ENCODE measurements at regions not wholly inside any gene's neighbourhood (a gene's known extent, or its start where the extent isn't known, plus 50 kb on each side); places are given as distances from the start of the nearest gene placed in this dataset.
"Not testable (repeated sequence)": the region's sequence is repeated elsewhere in the genome, so short reads cannot be mapped to it uniquely, and the experiment has no call there.

DNA sequence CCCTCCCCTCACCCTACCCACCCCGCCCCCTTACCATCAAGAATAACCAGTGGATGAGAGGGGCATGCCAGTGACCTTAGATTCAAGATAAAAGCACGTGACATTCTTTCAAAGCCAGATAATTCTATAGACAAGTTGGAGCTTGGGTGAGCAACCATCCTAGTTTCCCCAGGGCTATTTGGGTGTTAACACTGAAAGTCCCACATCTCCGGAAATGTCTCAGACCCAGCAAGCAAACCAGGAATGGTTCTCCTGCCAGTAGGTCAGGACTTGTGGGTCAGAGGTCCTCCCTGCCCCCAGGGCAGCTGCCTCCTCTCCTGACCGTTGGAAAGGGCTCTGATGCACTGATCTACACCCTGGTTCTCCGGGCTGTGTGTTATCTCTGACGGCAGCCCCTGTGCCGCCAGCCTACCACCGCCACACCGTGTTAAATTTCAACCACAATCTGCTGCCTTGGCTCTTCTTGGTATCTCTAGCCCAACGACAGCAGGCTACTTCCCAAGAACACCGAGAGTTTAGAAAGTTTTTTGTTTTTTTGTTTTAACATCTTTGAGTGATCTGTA is 287.0 kb downstream of the BCL2L11 start:
- not testable (repeated sequence) for FAIRE-seq

DNA sequence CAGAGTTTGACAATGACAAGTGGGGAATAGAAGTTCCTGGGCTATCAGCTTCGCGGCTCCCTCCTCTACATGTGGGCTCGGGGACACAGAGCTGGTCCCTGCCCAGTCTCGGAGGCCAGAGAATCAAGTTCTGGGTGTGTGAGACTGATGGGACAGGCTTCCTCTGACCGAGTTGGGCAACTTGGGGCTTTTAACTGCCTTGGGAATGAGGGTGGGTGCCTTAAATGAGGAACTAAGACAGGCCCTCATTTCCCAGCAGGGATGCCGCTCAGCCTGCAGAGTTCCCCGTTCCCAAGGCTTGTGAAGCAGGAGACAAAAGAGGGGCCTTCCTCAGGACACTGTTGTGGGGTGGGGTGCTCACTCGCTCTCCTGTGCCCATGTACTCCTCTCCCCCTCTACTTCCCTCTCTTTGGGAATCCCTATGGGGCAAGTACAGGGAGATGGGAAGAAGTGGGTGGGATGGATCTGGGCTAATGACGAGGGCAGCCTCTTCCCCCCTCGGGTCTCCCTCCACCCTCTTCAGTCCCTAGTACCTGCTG is 290.2 kb downstream of the BCL2L11 start:
- FAIRE-seq, result not testable (repeated sequence)

DNA sequence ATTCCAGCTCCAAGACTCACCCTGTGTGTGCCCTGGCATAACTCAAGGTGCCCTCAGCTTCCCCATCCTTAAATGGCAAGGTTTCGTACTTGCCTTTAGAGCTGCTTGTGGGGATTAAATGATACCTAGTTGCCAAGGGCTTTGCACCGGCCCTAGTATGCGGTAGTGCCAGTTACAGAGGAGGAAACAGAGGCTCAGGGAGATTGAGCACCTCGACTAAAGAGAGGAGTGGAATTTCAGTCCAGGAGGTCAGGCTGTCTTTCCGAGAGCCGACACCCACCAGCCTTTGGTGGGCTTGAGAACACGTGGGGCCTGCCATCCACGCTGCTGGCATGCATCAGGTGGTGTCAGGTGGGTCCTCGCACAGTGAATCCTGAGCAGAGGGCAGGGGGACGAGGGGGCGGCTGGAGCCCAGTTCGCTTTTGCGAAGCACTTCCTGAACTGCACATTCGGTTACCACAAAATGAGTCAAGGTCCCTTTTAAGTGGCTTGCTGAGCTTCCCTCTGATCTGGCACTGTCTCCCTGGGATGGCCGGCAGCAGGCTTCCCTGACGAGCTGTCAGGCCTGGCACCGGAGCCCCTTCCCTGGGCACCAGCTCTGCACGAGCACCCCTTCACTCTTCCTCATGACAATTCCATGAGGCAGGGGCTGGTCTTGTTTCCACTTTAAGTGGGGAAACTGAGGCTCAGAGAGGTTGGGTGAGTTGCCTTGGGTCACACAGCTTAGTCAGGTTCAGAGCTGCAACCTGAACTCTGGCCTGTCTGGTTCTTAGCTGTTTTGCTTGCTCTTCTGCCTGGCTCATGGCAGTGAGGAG is 291.4 kb downstream of the BCL2L11 start:
- not testable (repeated sequence) for FAIRE-seq

DNA sequence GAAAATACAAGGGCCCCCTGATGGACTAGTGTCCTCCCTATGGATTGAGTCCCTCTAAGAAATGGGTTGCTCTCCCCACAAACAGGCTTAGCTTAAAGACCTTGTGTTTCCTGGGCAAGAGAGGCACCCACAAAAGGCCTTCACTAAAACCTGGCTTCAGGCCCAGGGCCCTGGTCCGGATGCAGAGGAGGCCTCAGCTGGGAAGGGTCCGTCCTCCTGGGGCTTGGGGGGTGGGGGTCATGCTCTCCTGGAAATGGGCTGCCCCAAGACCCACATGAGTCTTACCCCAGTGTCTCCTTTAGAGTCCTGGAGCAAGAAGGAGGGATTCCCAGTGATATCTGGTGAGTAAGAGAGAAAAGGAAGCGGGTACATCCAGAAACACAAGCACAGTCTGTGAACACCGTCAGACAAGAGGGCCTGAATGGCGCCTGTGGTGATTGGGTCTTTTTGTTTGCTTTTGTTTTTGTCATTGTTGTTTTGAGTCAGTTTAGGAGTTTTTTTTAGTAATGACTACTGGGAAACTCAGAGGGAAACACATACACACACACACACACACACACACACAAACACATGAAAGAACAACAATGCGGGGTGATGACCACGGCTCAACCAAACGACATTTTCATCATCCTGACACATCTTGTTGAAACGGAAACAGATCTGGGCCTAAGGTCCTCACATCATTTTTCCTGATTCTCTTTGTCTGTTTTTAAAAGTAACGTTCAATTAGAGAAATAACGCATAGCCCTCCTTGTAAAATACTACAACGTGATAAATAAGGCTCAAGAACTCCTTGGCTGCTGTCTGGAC is 292.3 kb downstream of the BCL2L11 start:
- not testable (repeated sequence) for FAIRE-seq

DNA sequence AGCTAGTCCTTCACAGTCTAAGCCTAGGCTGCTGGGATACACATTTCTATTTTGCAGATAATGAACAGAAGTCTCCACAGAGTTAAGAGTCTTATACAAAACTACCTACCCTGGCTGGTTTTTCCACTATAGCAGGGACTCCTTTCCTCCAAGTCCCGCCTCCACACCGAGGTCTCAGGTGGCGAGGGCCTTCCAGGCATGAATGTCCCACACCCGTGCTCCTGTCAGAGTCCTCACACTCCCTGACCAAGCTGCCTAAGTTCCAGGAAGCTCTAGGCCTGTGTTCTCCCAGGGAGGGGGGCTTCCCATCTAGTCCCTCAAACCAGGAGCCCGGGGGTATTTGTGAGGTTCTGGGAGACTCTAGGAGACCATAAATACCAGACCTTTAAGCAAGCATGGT is 293.2 kb downstream of the BCL2L11 start:
- FAIRE-seq, result not testable (repeated sequence)

DNA sequence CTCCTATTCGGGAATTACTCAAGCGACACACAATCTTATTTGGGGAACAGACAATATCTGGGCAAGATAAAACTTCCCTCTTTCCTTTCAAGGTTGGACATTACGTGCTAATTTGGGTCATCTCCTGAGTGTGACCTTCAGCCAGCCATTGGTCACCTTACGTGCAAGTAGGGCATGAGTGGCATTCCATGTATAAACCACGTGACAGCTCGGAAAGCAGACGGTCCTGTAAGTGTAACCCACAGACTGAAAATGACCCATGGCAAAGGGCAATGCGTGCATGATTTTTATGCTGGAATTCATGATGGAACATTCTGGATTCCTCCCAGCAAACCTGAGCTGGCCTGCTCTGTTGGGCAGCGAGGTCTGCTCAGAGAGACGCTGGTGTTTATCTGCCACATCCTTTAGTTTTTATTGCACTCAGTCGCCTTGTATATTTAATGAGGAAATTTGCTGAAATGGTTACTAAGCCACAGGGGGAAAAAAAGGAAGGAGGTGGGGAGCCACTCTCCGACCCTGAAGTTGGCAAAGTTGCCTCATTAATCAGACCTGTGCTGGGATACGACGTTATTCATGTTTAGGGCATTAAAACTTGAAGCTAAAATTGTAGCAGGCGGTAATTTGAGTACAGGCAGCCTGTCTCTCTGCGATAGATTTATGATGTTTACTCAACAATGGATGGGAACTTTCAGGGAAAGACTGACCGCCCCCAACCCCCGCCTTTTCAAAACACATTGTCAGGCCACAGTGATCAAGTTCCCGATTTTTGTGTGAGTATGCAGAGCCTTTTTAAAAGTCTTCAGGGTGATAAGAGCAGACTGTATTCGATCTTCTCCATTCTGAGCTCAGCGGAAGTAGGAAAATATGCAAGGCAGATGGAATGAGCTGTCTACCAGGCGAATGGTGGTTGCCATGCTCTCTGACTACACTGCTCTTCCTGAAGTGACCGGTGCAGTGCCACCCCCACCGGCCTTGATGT is 295.3 kb downstream of the BCL2L11 start:
- not testable (repeated sequence) for FAIRE-seq

DNA sequence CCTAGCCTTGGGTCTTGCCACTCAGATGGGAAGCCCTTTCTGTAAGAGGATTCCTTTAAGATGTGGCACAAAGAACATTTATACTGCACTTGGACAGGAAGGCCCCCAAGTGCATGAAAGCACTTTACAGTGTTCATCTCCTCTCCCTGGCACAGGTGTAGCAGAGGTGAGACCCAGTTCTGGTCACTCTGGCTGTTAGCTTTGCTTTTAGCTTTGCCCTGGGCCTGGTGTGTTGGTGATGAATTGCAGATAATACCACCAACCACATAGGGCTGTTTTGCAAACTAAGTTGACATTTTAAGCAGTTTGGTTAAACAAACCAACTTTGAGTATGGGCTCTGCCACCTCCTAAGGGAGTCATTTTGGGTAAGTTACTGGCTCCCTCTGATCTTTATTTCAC is 296.3 kb downstream of the BCL2L11 start:
- not testable (repeated sequence) for FAIRE-seq

DNA sequence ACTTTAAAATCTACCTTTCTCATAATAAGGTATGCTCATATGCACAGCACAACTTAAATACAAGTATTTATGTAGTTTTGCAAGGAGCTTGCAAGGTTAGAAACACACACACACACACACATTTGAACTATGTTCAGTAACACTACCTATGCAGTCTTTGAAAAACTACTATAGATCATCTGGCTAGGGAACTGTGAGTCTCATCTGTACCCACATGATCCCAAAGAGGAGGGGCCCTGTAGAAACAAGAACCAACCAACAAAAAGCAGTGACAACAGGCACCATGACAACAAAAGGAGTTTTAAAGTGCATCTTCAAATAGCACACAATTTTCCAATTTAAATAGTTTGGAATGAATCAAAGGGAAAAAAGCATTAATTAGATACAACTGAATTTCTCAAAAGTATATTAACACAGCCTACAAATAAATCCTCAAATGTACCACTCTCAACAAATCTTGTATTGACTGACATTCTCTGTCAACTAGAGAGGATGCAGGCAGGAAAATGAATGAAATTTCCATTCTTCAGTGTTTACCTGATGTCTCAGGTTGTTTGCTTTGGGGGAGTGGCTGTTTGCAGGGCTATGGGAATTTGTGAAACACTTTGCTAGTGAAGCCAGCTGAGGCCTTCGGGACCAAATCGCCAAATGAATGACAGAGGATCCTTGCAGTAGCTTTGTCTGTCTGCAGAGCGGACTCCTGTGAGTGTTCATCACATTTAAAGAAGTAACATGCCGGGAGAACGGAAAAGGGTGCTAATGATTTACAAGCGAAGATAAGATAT is 297.6 kb downstream of the BCL2L11 start:
- not testable (repeated sequence) for FAIRE-seq

DNA sequence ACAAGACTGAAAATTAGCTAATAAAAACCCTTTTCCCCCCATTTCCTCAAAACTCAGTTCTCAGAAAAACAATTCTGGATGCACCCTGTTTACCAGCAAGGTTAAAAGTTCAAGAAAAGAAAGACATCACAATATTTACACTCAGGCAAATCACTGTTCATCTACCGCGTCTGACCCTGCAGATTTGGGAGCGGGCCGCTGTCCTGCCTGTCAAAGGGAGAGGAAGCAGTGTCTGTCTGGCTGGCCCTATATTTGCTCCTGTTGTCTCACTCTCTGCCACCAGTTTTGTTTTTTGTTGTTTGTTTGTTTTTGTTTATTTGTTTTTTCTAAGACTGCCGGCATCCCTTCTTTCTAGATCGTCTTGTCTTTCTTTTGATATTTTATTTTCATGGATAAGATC is 299.4 kb downstream of the BCL2L11 start:
- FAIRE-seq, result not testable (repeated sequence)

DNA sequence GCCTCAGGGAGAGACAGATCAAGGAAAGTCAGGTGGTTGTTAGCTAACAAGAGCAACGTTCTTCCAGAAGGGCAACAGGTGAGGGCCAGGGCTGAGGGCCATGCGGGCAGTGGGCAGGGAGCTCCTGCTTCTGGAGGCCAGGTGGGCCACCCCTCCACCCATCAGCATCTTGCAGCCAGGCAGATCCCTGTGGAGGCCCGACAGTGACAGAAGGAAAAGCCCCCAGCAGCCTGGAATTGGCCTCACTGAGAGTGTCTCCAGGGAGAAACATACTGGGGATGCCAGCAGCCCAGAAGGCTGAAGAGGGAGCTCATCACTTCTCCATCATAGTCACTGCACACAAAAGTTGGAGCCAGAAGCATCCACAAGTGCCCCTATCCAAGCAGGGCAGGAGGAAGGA is 300.1 kb downstream of the BCL2L11 start:
- FAIRE-seq, result not testable (repeated sequence)

DNA sequence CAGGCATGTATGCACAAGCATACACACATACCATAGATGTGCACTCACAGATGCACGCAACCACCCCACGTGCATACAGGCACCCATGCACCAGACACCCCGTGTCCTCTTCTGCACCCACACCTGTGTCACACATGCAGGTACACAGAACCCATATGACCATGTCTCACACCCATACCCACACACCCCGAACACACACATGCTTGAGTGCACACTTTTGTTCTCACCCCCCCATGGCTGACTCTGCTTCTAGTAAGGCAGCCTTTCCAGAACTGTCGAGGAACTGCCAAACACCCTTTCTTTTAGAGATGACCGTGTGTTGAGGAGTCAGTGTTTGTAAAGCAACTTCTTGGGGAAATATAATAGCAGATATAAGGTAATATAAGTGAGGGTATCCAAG is 301.2 kb downstream of the BCL2L11 start:
- not testable (repeated sequence) for FAIRE-seq

DNA sequence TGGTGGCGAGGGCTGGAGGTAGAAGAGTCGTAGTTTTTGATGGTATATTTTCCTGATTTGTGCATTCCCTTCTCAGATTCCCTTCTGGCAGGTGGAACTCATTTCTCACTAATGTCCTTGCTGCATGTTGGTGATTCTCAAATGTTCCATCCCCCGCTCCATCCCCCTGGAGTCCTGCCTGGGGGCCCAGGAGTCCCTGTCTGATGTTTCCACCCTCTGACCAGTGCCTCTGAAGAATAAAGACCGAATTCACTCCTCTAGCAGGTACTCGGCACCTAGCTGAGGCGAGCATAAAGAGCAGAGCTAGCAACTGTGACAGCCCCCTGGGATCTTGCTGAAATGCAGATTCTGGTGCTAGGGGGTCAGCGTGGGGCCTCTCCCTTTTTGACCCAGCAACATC is 301.8 kb downstream of the BCL2L11 start:
- not testable (repeated sequence) for FAIRE-seq

DNA sequence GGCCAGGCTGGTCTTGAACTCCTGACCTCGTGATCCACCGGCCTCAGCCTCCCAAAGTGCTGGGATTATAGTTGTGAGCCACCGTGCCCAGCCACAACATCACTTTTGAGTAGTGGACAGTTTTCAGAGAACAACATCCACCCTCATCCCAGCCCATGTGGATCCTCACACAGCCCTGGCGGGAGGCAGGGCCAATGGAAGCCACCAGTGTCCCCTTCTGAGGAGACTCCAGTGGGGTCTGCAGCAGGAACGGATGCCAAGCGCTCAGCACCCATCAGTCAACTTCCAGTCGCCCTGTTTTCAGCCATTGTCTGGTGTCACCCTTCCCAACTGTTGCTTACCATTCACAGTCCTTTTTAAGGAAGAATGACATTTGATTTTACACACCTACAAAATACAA is 302.5 kb downstream of the BCL2L11 start:
- not testable (repeated sequence) for FAIRE-seq

DNA sequence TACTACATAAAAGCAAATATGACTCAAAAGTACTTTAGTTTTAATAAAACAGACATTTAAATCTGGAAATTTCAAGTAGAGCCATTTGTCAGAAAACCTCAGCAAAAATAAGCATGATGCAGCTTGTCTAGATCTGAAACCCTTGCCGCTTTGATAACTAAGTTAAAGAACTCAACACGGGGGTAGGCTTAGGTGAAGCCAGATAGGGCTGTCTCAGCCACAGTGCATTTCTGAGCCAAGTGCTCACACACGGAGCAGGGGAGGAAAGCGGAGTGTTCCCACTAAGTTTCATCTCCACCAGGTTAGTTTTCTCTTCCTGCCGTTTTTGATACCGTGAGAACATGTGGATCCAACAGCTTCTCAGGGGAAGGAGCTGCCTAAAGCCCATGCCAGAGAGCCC is 303.5 kb downstream of the BCL2L11 start:
- FAIRE-seq, result not testable (repeated sequence)

DNA sequence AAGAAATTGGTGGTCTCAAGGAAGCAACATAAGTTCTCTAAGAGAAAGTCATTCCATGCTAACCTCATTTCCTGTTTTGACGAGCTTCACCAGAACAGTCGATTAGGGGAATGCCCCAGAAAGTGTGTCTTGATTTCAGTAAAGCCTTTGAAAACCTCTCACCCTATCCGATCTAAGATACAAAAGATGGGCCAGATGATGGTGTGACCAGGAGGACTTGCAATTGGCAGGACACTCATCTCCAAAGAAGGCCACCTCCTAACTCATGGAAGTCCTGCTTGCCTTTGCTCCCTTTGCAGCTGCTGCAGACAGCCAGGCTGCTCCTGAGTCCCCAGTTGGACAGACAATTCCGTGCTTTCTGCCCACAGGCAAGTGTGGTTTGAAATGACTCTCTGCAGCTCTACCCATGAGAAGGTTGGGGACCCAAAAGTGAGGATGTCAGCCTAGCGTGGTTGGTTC is 304.2 kb downstream of the BCL2L11 start:
- not testable (repeated sequence) for FAIRE-seq

DNA sequence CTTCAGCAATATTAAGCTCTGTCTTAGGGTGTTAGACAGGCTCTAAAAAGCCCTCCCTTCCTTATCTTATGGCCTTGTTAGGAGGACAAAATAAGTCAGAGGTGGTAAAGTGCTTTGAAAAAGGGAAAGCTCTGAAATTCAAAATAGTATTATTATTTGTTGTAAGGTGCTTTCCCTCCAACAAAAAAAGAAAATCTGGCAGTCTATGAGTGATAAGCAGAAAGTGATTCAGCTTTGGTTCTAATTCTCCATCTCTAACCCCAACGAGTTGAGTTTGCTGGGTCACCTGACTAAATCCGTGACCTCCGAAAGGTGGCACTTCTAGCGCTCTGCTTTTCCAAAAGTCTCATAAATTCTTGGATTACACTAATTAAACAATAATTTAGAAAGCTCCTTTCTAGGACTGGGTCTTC is 305.1 kb downstream of the BCL2L11 start:
- not testable (repeated sequence) for FAIRE-seq

DNA sequence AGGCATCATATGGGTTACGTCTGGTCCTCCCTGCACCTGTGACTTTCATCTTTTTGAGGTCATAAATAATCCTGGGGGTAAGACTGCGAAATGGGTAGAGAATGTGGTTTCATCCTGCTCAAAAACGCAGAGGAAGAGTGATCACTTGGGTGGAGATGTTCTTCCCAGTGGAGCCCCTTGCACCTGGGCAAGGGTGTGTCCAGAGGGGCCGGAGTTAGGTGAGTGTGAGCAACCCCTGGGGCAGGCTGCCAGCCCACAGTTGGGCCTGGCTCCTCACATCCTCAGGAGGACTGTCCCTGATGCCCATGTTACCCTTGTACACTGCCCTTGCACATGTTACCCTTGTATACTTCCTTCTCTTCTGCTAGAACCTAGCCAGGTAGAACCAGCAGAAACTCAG is 306.6 kb downstream of the BCL2L11 start:
- FAIRE-seq, result not testable (repeated sequence)

DNA sequence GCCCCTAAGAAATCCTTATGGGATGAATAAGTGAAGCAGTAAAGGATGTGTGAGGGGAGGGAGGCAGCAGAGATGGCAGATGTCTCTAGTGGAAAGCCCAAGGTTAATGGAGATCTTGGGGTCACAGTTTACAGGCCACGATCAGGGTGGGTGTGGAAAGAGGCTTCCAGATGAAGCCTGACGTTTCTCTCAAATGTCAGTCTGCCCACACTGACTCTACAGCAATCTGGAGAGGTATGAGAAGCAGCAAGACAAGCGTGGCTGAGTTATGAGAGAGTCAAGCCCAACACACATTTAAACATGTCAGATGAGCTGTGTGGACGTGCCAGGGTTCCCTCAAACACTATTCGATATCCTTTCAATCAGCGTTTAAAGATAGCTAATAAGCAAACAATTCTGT is 308.2 kb downstream of the BCL2L11 start:
- FAIRE-seq, result not testable (repeated sequence)

DNA sequence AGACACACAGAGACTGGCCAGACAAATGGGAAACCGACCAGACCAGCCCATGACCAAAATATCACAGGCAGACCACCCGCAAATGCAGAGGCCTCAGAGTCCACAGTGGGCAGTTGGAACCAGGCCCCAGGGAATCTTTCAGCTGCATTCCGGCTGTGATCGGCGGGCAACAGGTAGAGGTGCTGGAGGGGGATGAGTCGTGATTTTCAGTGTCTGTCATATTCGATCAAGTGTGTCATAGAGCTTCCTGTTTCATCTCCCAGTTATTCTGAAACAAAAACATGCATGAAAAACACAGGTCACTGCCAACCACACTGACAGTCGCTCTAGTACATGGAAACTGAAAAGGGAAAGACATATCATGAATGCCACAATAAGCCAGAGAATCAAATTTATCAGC is 308.6 kb downstream of the BCL2L11 start:
- not testable (repeated sequence) for FAIRE-seq

DNA sequence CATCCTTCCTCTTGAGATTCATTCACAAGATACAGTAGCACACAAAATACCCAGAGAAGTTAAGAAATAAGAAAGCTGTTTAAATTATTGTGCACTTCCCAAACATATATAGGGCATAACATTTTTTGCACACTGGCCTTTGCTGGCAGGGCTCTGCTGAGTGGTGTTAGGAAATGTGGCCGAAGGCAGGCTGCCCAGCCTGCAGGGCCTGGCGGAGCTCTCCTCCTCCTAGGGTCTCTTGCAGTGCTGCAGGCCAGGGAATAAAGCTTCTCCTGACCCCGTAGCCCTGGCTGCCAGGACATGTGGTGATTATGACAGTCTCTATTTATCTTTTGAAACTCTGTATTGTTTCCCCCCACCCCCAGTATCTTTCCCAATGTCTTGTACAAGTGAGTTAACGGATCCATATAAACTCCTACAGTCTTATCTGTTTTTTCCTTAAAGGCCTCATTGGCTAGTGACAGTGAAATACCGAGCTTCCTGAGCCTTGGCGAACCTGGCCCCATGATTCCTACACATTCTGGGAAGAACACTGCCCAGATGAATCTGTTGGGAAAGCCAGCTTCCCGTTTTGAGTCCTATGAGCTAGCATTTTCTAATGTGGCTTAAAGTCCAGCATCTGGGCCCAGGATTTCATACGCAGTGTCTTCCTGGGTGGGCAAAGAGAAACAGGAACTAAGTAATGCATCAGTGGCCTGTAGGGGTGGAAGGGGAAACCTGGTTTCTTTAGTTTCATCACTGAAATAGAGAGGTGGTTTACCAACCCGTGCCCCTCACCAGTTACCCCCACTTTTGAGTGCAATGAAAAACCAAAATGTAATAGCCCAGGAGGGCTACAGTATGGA is 310.3 kb downstream of the BCL2L11 start:
- not testable (repeated sequence) for FAIRE-seq
